HCT116 (cell line): ENCODE measurements at regions not wholly inside any gene's neighbourhood (a gene's known extent, or its start where the extent isn't known, plus 50 kb on each side); places are given as distances from the start of the nearest gene placed in this dataset.

ENCODE experiments used
- ATAC-seq: fragments of 200-7000 bp; cut with Tn5 transposase; 2 replicates; pipeline ENCODE4 v1.9.1; 2020; ENCODE audit warnings: mild to moderate bottlenecking, moderate library complexity
- BruUV-seq: library from RNA; stranded (reverse); fragments of 400-500 nt; replicated peaks from 2 replicates; lab custom pipeline; 2021; lab: Mats Ljungman, UMichigan
- CTCF ChIA-PET: fragments of 300-600 bp; sonication (Branson Sonifier 250); formaldehyde crosslinking; loops from one replicate; lab custom pipeline; 2021; ENCODE audit warnings: antibody characterized with exemption; lab: Charles Lee
- POLR2A ChIA-PET: fragments of 300-600, 350-600 bp; sonication (Branson Sonifier 250); formaldehyde crosslinking; loops from one replicate; lab custom pipeline; 2021; ENCODE audit warnings: antibody characterized with exemption; lab: Charles Lee
- RAD21 ChIA-PET, 2 experiments: fragments of 300-600 bp; sonication (Branson Sonifier 250); formaldehyde crosslinking; loops; one replicate each; lab custom pipeline; 2023; ENCODE audit warnings: low total read pairs in 2 of 2; ENCODE audit not compliant: uncharacterized antibody in 2 of 2, unreplicated experiment in 2 of 2, low non-redundant PET in 1 of 2; lab: Charles Lee
- DNase-seq: peaks from one replicate; pipeline ENCODE4 v3.0.0-alpha.2; 2010; ENCODE audit warnings: low read depth, low spot score
- H2AFZ ChIP-seq: fragments of 200-600 bp; shearing (Covaris generic), sonication (generic); 2 replicates; pipeline ENCODE4 v1.6.1; 2017; ENCODE audit warnings: low read depth, mixed run types, mixed read lengths, antibody characterized with exemption, low read length; ENCODE audit not compliant: poor library complexity, severe bottlenecking
- H3K27ac ChIP-seq: 2 replicates; pipeline ENCODE4 v1.5.1; 2012; ENCODE audit warnings: low read depth, low read length
- H3K27me3 ChIP-seq: fragments of 200-600 bp; sonication (generic); 2 replicates; pipeline ENCODE4 v1.6.1; 2016; ENCODE audit warnings: mixed run types, low read length, mixed read lengths; ENCODE audit not compliant: insufficient read depth
- H3K36me3 ChIP-seq, 2 experiments: fragments of 200-500 bp in 1 of 2; fragments of 200-600 bp in 1 of 2; sonication (Bioruptor generic) in 1 of 2; sonication (generic) in 1 of 2; 2 replicates each; pipeline versions ENCODE4 v1.5.1 to v1.6.1; 2014 to 2016; ENCODE audit warnings: low read length in 2 of 2, inconsistent platforms in 1 of 2, mixed read lengths in 1 of 2, mixed run types in 1 of 2; ENCODE audit not compliant: insufficient read depth in 2 of 2, control insufficient read depth in 1 of 2
- H3K4me1 ChIP-seq, 2 experiments: fragments of 200-600 bp in 1 of 2; sonication (generic) in 1 of 2; 2 replicates each; pipeline versions ENCODE4 v1.5.1 to v1.6.1; 2012 to 2017; ENCODE audit warnings: low read length in 2 of 2, inconsistent platforms in 1 of 2, mild to moderate bottlenecking in 1 of 2, mixed read lengths in 1 of 2, mixed run types in 1 of 2, moderate library complexity in 1 of 2; ENCODE audit not compliant: insufficient read depth in 2 of 2, control insufficient read depth in 1 of 2
- H3K4me2 ChIP-seq: fragments of 200-600 bp; sonication (generic); 2 replicates; pipeline ENCODE4 v1.6.1; 2017; ENCODE audit warnings: mixed run types, low read length, mixed read lengths
- H3K4me3 ChIP-seq, 2 experiments: fragments of 200-600 bp in 1 of 2; sonication (generic) in 1 of 2; replicated peaks in 1 of 2; 2 replicates each; pipeline ENCODE4 v1.5.1; 2011 to 2016; ENCODE audit warnings: low read length in 2 of 2, control low read depth in 1 of 2, low read depth in 1 of 2, mild to moderate bottlenecking in 1 of 2, mixed read lengths in 1 of 2, mixed run types in 1 of 2
- H3K79me2 ChIP-seq: fragments of 200-600 bp; sonication (generic); 2 replicates; pipeline ENCODE4 v1.6.1; 2017; ENCODE audit warnings: mild to moderate bottlenecking, mixed run types, low read length, moderate library complexity, mixed read lengths; ENCODE audit not compliant: insufficient read depth
- H3K9ac ChIP-seq: fragments of 200-600 bp; sonication (generic); 2 replicates; pipeline ENCODE4 v1.6.1; 2016; ENCODE audit warnings: low read length, mixed read lengths
- H3K9me2 ChIP-seq: fragments of 200-600 bp; sonication (generic), shearing (Covaris generic); 2 replicates; pipeline ENCODE4 v1.6.1; 2017; ENCODE audit warnings: mixed run types, mild to moderate bottlenecking, moderate library complexity; ENCODE audit not compliant: insufficient read depth
- H3K9me3 ChIP-seq, 2 experiments: fragments of 200-500 bp in 1 of 2; fragments of 200-600 bp in 1 of 2; sonication (Bioruptor generic) in 1 of 2; sonication (generic) in 1 of 2; 2 replicates each; pipeline ENCODE4 v1.6.1; 2014 to 2017; ENCODE audit warnings: low read length in 2 of 2, mixed read lengths in 2 of 2, inconsistent platforms in 1 of 2, low read depth in 1 of 2, mild to moderate bottlenecking in 1 of 2, mixed run types in 1 of 2, moderate library complexity in 1 of 2; ENCODE audit not compliant: control insufficient read depth in 1 of 2, insufficient read depth in 1 of 2
- H4K20me1 ChIP-seq: fragments of 200-600 bp; sonication (generic), shearing (Covaris generic); 2 replicates; pipeline ENCODE4 v1.6.1; 2017; ENCODE audit warnings: mixed run types, mild to moderate bottlenecking, moderate library complexity; ENCODE audit not compliant: insufficient read depth
- ATF3 ChIP-seq: IDR thresholded peaks from 2 replicates; pipeline ENCODE4 v1.6.1; 2012
- CBX3 ChIP-seq: IDR thresholded peaks from 2 replicates; pipeline ENCODE4 v1.6.1; 2012; ENCODE audit warnings: low read depth
- CEBPB ChIP-seq: IDR thresholded peaks from 2 replicates; pipeline ENCODE4 v1.6.1; 2012; ENCODE audit warnings: low read depth
- ELF1 ChIP-seq: IDR thresholded peaks from 2 replicates; pipeline ENCODE4 v1.6.1; 2012; ENCODE audit warnings: low read depth, borderline replicate concordance
- EZH2phosphoT487 ChIP-seq: fragments of 200-600 bp; IDR thresholded peaks from 2 replicates; pipeline ENCODE4 v1.6.1; 2018; ENCODE audit warnings: antibody characterized with exemption, borderline replicate concordance
- FOSL1 ChIP-seq: IDR thresholded peaks from 2 replicates; pipeline ENCODE4 v1.6.1; 2012; ENCODE audit warnings: low read depth
- MAX ChIP-seq: IDR thresholded peaks from 2 replicates; pipeline ENCODE4 v1.6.1; 2012
- POLR2A ChIP-seq: IDR thresholded peaks from 2 replicates; pipeline ENCODE4 v1.7.0; 2011; ENCODE audit warnings: borderline replicate concordance; ENCODE audit not compliant: insufficient read depth, insufficient read length; ENCODE audit errors: extremely low read depth
- SP1 ChIP-seq: IDR thresholded peaks from 2 replicates; pipeline ENCODE4 v1.6.1; 2012; ENCODE audit warnings: low read depth
- SRF ChIP-seq: IDR thresholded peaks from 2 replicates; pipeline ENCODE4 v1.6.1; 2012; ENCODE audit warnings: low read depth
- TCF7L2 ChIP-seq: IDR thresholded peaks from 2 replicates; pipeline ENCODE4 v1.7.0; 2011; ENCODE audit warnings: borderline replicate concordance, inconsistent platforms; ENCODE audit not compliant: insufficient read depth, insufficient read length; ENCODE audit errors: extremely low read depth
- intact Hi-C: fragments of 100-400 bp; cut with micrococcal nuclease; formaldehyde crosslinking; loops from 2 replicates; pipeline ENCODE4 v1.10.0; 2022

GRCh38 chr9:38253200-38253599, 139.3 kb upstream of the ALDH1B1 start:
- Histone ChIP-seq H4K20me1 (no peaks in the 10 kb centered on the region), H3K9ac (no peak overlapping the region), H3K27me3 (no peaks in the 10 kb centered on the region), H3K36me3 (no peaks in the 10 kb centered on the region), H3K27ac (no peak overlapping the region), H3K4me1 (no peaks in the 10 kb centered on the region), H3K79me2 (no peaks in the 10 kb centered on the region), H3K4me3 (no peak overlapping the region), H3K9me2 (no peaks in the 10 kb centered on the region), H2AFZ (no peak overlapping the region), H3K9me3 (no peaks in the 10 kb centered on the region), H3K4me2 (no peak overlapping the region)
- no peak for DNase-seq
- RAD21 ChIA-PET, result no interaction called here
- TF ChIP-seq ATF3, result no peak
- no peak for TF ChIP-seq MAX
- TF ChIP-seq CBX3, result no peak
- TF ChIP-seq FOSL1, result no peak
- intact Hi-C loops, result no loop called here
- no TSS peak for BruUV-seq
- CTCF ChIA-PET, result interaction anchor here (1.6 kb wide), 1 partner anchor 11 kb away, joined by 3 read pairs; no protein-coding TSS in a partner anchor
- ATAC-seq, result no peak
- POLR2A ChIA-PET, result no interaction called here

GRCh38 chr9:38251036-38251860, 141.3 kb upstream of the ALDH1B1 start:
- Histone ChIP-seq H3K4me1 (no peaks in the 10 kb centered on the region), H4K20me1 (no peaks in the 10 kb centered on the region), H3K27me3 (no peaks in the 10 kb centered on the region), H3K36me3 (no peaks in the 10 kb centered on the region), H3K9me2 (no peaks in the 10 kb centered on the region), H3K9ac (no peak overlapping the region), H2AFZ (no peak overlapping the region), H3K4me2 (no peak overlapping the region), H3K79me2 (no peaks in the 10 kb centered on the region), H3K27ac (no peak overlapping the region), H3K9me3 (no peaks in the 10 kb centered on the region), H3K4me3 (no peak overlapping the region)
- RAD21 ChIA-PET, result no interaction called here
- POLR2A ChIA-PET, result no interaction called here
- BruUV-seq, result no TSS peak
- DNase-seq (no peak), ATAC-seq (no peak)
- intact Hi-C loops, result no loop called here
- TF ChIP-seq POLR2A (no peak), SRF (no peak), MAX (no peak), ELF1 (no peak), CEBPB (no peak), TCF7L2 (no peak), SP1 (no peak), EZH2phosphoT487 (no peak)
- CTCF ChIA-PET, result no interaction called here
